ENCODE measurements at regions not wholly inside any gene's neighbourhood (a gene's known extent, or its start where the extent isn't known, plus 50 kb on each side); places are given as distances from the start of the nearest gene placed in this dataset.
A peak's percentile ranks its signal among the peaks of the same experiment; 100 is the strongest.

GRCh38 chr9:3007326-3007725, 163.4 kb upstream of the PUM3 start:
- Histone ChIP-seq H3K27ac (no peak overlapping the region), H3K4me2 (no peak overlapping the region), H3K9me3 (ENCODE audit: low read depth) (no peaks in the 10 kb centered on the region), H3K27me3 (no peaks in the 10 kb centered on the region), H3K79me2 (no peaks in the 10 kb centered on the region), H2AFZ (no peak overlapping the region), H3K9me2 (replicated peaks; ENCODE audit: insufficient read depth) (no peaks in the 10 kb centered on the region), H4K20me1 (ENCODE audit: insufficient read depth, poor library complexity, severe bottlenecking) (no peaks in the 10 kb centered on the region), H3K4me1 (ENCODE audit: insufficient read depth) (no peaks in the 10 kb centered on the region), H3K36me3 (replicated peaks; ENCODE audit: insufficient read depth, low read depth) (no peaks in the 10 kb centered on the region), H3K4me3 (no peak overlapping the region)
- DNase-seq (ENCODE audit: low spot score): peak; percentile 10
- WGBS (ENCODE audit: low lambda C conversion rate, missing lambda C conversion rate): 60% methylated on average over 1 of the region's 1 CpG
- TF ChIP-seq CTCF (IDR thresholded peaks at IDR 0.05; ENCODE audit: poor library complexity) (no peak), EZH2 (IDR thresholded peaks at IDR 0.05; ENCODE audit: borderline replicate concordance) (no peak), EZH2phosphoT487 (IDR thresholded peaks at IDR 0.05; ENCODE audit: low read depth, severe bottlenecking, unreplicated experiment) (no peak)

- no peaks in the 10 kb centered on the region for H3K4me1 ChIP-seq (ENCODE audit: insufficient read depth)
- no peak overlapping the region for H3K27ac ChIP-seq
- TF ChIP-seq CTCF (IDR thresholded peaks at IDR 0.05; ENCODE audit: poor library complexity) (no peak), EZH2phosphoT487 (IDR thresholded peaks at IDR 0.05; ENCODE audit: low read depth, severe bottlenecking, unreplicated experiment) (no peak), EZH2 (IDR thresholded peaks at IDR 0.05; ENCODE audit: borderline replicate concordance) (no peak)
- no peak overlapping the region for H3K4me2 ChIP-seq
- H3K4me3 ChIP-seq: no peak overlapping the region
- no peaks in the 10 kb centered on the region for H3K27me3 ChIP-seq
- no peaks in the 10 kb centered on the region for H3K79me2 ChIP-seq
- no peaks in the 10 kb centered on the region for H3K36me3 ChIP-seq (replicated peaks; ENCODE audit: insufficient read depth, low read depth)
- no peak overlapping the region for H2AFZ ChIP-seq
- H4K20me1 ChIP-seq (ENCODE audit: insufficient read depth, poor library complexity, severe bottlenecking): no peaks in the 10 kb centered on the region
- no peaks in the 10 kb centered on the region for H3K9me2 ChIP-seq (replicated peaks; ENCODE audit: insufficient read depth)
- no peaks in the 10 kb centered on the region for H3K9me3 ChIP-seq (ENCODE audit: low read depth)
- DNase-seq (ENCODE audit: low spot score): no peak
These were observed 163.0 kb upstream of the PUM3 start for GRCh38 chr9:3006851-3007250.

- TF ChIP-seq CTCF (IDR thresholded peaks at IDR 0.05; ENCODE audit: poor library complexity): no peak
- TF ChIP-seq EZH2phosphoT487 (IDR thresholded peaks at IDR 0.05; ENCODE audit: low read depth, severe bottlenecking, unreplicated experiment): no peak
- no peak for TF ChIP-seq EZH2 (IDR thresholded peaks at IDR 0.05; ENCODE audit: borderline replicate concordance)
- Histone ChIP-seq H3K36me3 (replicated peaks; ENCODE audit: insufficient read depth, low read depth) (no peaks in the 10 kb centered on the region), H3K27me3 (no peaks in the 10 kb centered on the region), H3K4me1 (ENCODE audit: insufficient read depth) (no peaks in the 10 kb centered on the region), H3K9me3 (ENCODE audit: low read depth) (no peaks in the 10 kb centered on the region), H3K4me2 (no peak overlapping the region), H2AFZ (no peak overlapping the region), H3K79me2 (no peaks in the 10 kb centered on the region), H4K20me1 (ENCODE audit: insufficient read depth, poor library complexity, severe bottlenecking) (no peaks in the 10 kb centered on the region), H3K4me3 (no peak overlapping the region), H3K9me2 (replicated peaks; ENCODE audit: insufficient read depth) (no peaks in the 10 kb centered on the region), H3K27ac (no peak overlapping the region)
- no peak for DNase-seq (ENCODE audit: low spot score)
- WGBS (ENCODE audit: low lambda C conversion rate, missing lambda C conversion rate): 96% methylated on average over 1 of the region's 1 CpG
These were observed 160.7 kb upstream of the PUM3 start for GRCh38 chr9:3004572-3004971.

GRCh38 chr9:3001311-3001710, 157.4 kb upstream of the PUM3 start:
- TF ChIP-seq EZH2phosphoT487 (IDR thresholded peaks at IDR 0.05; ENCODE audit: low read depth, severe bottlenecking, unreplicated experiment) (no peak), EZH2 (IDR thresholded peaks at IDR 0.05; ENCODE audit: borderline replicate concordance) (no peak), CTCF (IDR thresholded peaks at IDR 0.05; ENCODE audit: poor library complexity) (no peak)
- H3K79me2 ChIP-seq: no peaks in the 10 kb centered on the region
- no peaks in the 10 kb centered on the region for H3K4me1 ChIP-seq (ENCODE audit: insufficient read depth)
- no peak overlapping the region for H3K4me2 ChIP-seq
- H3K9me2 ChIP-seq (replicated peaks; ENCODE audit: insufficient read depth): no peaks in the 10 kb centered on the region
- no peak overlapping the region for H3K27ac ChIP-seq
- no peak overlapping the region for H2AFZ ChIP-seq
- no peaks in the 10 kb centered on the region for H3K36me3 ChIP-seq (replicated peaks; ENCODE audit: insufficient read depth, low read depth)
- no peaks in the 10 kb centered on the region for H4K20me1 ChIP-seq (ENCODE audit: insufficient read depth, poor library complexity, severe bottlenecking)
- H3K4me3 ChIP-seq: no peak overlapping the region
- H3K9me3 ChIP-seq (ENCODE audit: low read depth): no peaks in the 10 kb centered on the region
- H3K27me3 ChIP-seq: no peaks in the 10 kb centered on the region
- DNase-seq (ENCODE audit: low spot score): no peak
